ES-I3 (cell line): ENCODE measurements at regions not wholly inside any gene's neighbourhood (a gene's known extent, or its start where the extent isn't known, plus 50 kb on each side); places are given as distances from the start of the nearest gene placed in this dataset.
"Not testable (repeated sequence)": the region's sequence is repeated elsewhere in the genome, so short reads cannot be mapped to it uniquely, and the experiment has no call there.

ENCODE experiments used
- H3K36me3 ChIP-seq: 2 replicates; pipeline ENCODE4 v1.6.1; 2013; ENCODE audit warnings: mild to moderate bottlenecking, low read length, control low read depth, moderate library complexity; ENCODE audit not compliant: insufficient read depth
- H3K4me1 ChIP-seq: 2 replicates; pipeline ENCODE4 v1.6.1; 2013; ENCODE audit warnings: mild to moderate bottlenecking, control low read depth, low read length; ENCODE audit not compliant: insufficient read depth
- H3K9ac ChIP-seq: 2 replicates; pipeline ENCODE4 v1.6.1; 2013; ENCODE audit warnings: low read depth, mild to moderate bottlenecking, low read length, moderate library complexity
- H3K9me3 ChIP-seq: 2 replicates; pipeline ENCODE4 v1.6.1; 2013; ENCODE audit warnings: mild to moderate bottlenecking, low read length, moderate library complexity; ENCODE audit not compliant: control insufficient read depth, insufficient read depth

- Histone ChIP-seq H3K4me1 (no peaks in the 10 kb centered on the region), H3K9ac (no peak overlapping the region), H3K36me3 (no peaks in the 10 kb centered on the region), H3K9me3 (no peaks in the 10 kb centered on the region)
These were observed 109.3 kb upstream of the TMTC1 start for GRCh38 chr12:29893002-29893401.

- H3K36me3 ChIP-seq: no peaks in the 10 kb centered on the region
- H3K4me1 ChIP-seq: no peaks in the 10 kb centered on the region
- no peaks in the 10 kb centered on the region for H3K9me3 ChIP-seq
- no peak overlapping the region for H3K9ac ChIP-seq
These were observed 108.0 kb upstream of the TMTC1 start for GRCh38 chr12:29891792-29892191.

- Histone ChIP-seq H3K9ac (no peak overlapping the region), H3K36me3 (no peaks in the 10 kb centered on the region), H3K4me1 (no peaks in the 10 kb centered on the region), H3K9me3 (no peaks in the 10 kb centered on the region; the same call in 1 of the 2 replicates)
These were observed 106.0 kb upstream of the TMTC1 start for GRCh38 chr12:29889737-29890136.

- Histone ChIP-seq H3K9me3 (peaks cover 5% of the 10 kb centered on the region), H3K36me3 (no peaks in the 10 kb centered on the region), H3K4me1 (no peaks in the 10 kb centered on the region), H3K9ac (no peak overlapping the region)
These were observed 105.0 kb upstream of the TMTC1 start for GRCh38 chr12:29888777-29889176.

GRCh38 chr12:29884957-29885356 is 101.2 kb upstream of the TMTC1 start:
- not testable (repeated sequence) for H3K9me3 ChIP-seq, H3K36me3 ChIP-seq, H3K9ac ChIP-seq, H3K4me1 ChIP-seq

GRCh38 chr12:29883941-29884554 is 100.3 kb upstream of the TMTC1 start:
- Histone ChIP-seq H3K36me3 (no peaks in the 10 kb centered on the region), H3K4me1 (peaks cover 5% of the 10 kb centered on the region; the same call in 1 of the 2 replicates), H3K9me3 (peaks cover 5% of the 10 kb centered on the region), H3K9ac (no peak overlapping the region)

GRCh38 chr12:29883525-29883924 is 99.8 kb upstream of the TMTC1 start:
- peaks cover 5% of the 10 kb centered on the region for H3K9me3 ChIP-seq
- no peak overlapping the region for H3K9ac ChIP-seq
- no peaks in the 10 kb centered on the region for H3K36me3 ChIP-seq
- H3K4me1 ChIP-seq: peaks cover 5% of the 10 kb centered on the region; the same call in 1 of the 2 replicates

GRCh38 chr12:29882846-29883245 is 99.1 kb upstream of the TMTC1 start:
- no peak overlapping the region for H3K9ac ChIP-seq
- peaks cover 5% of the 10 kb centered on the region; the same call in 1 of the 2 replicates for H3K4me1 ChIP-seq

GRCh38 chr12:29880987-29881386 is 97.2 kb upstream of the TMTC1 start:
- no peak overlapping the region for H3K9ac ChIP-seq
- peaks cover 5% of the 10 kb centered on the region for H3K9me3 ChIP-seq
- no peaks in the 10 kb centered on the region for H3K36me3 ChIP-seq
- peaks cover 5% of the 10 kb centered on the region; the same call in 1 of the 2 replicates for H3K4me1 ChIP-seq

More at GRCh38 chr12:29882846-29883245, 99.1 kb upstream of the TMTC1 start:
- peaks cover 5% of the 10 kb centered on the region for H3K9me3 ChIP-seq
- no peaks in the 10 kb centered on the region for H3K36me3 ChIP-seq

- peaks cover 5% of the 10 kb centered on the region for H3K9me3 ChIP-seq
- peaks cover 5% of the 10 kb centered on the region; the same call in 1 of the 2 replicates for H3K4me1 ChIP-seq
- no peak overlapping the region for H3K9ac ChIP-seq
- no peaks in the 10 kb centered on the region for H3K36me3 ChIP-seq
These were observed 96.0 kb upstream of the TMTC1 start for GRCh38 chr12:29879606-29880308.

GRCh38 chr12:29869946-29870345 is 86.2 kb upstream of the TMTC1 start:
- Histone ChIP-seq H3K9me3 (no peaks in the 10 kb centered on the region), H3K36me3 (no peaks in the 10 kb centered on the region), H3K4me1 (no peaks in the 10 kb centered on the region; the same call in 1 of the 2 replicates), H3K9ac (no peak overlapping the region)

GRCh38 chr12:29867823-29868222 is 84.1 kb upstream of the TMTC1 start:
- H3K9me3 ChIP-seq: no peaks in the 10 kb centered on the region
- no peak overlapping the region for H3K9ac ChIP-seq
- no peaks in the 10 kb centered on the region for H3K36me3 ChIP-seq
- H3K4me1 ChIP-seq: no peaks in the 10 kb centered on the region; the same call in 1 of the 2 replicates

- H3K4me1 ChIP-seq: no peaks in the 10 kb centered on the region
- no peaks in the 10 kb centered on the region for H3K9me3 ChIP-seq
- H3K36me3 ChIP-seq: no peaks in the 10 kb centered on the region
- no peak overlapping the region for H3K9ac ChIP-seq
These were observed 79.9 kb upstream of the TMTC1 start for GRCh38 chr12:29863665-29864064.

GRCh38 chr12:29858270-29858786 is 74.6 kb upstream of the TMTC1 start:
- H3K36me3 ChIP-seq: no peaks in the 10 kb centered on the region
- H3K9me3 ChIP-seq: no peaks in the 10 kb centered on the region
- no peaks in the 10 kb centered on the region for H3K4me1 ChIP-seq
- H3K9ac ChIP-seq: no peak overlapping the region

- H3K9ac ChIP-seq: no peak overlapping the region
- peaks cover 5% of the 10 kb centered on the region; the same call in 1 of the 2 replicates for H3K9me3 ChIP-seq
- no peaks in the 10 kb centered on the region for H3K4me1 ChIP-seq
- no peaks in the 10 kb centered on the region for H3K36me3 ChIP-seq
These were observed 63.5 kb upstream of the TMTC1 start for GRCh38 chr12:29847246-29847645.
